ENCODE measurements at regions not wholly inside any gene's neighbourhood (a gene's known extent, or its start where the extent isn't known, plus 50 kb on each side); places are given as distances from the start of the nearest gene placed in this dataset.

DNA sequence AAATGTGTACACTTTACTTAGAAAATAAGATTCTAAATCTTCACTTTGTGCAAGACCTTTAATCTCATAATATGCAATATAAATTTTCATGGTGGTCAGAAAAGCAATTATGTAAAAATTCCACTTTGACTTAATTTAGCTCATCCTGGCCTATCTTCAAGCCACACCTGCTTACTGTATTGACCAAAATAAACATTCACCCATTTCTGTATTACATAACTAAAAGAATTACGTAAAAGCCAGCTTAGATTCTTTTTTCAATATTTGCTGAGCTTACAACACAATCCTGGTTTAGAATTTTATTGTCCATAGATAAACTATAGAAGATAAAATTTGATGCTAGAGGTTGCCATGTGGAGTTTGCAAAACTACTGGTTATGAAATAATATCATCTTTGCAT, 172.9 kb upstream of the GRM3 start:
- H3K79me2 ChIP-seq (ENCODE audit: insufficient read depth, low read length) = no peaks in the 10 kb centered on the region
- no peaks in the 10 kb centered on the region for H3F3A ChIP-seq (ENCODE audit: low read depth)
- TF ChIP-seq EZH2phosphoT487 (IDR thresholded peaks at IDR 0.05; ENCODE audit: borderline replicate concordance) = no peak
- TF ChIP-seq, protein P1, sequence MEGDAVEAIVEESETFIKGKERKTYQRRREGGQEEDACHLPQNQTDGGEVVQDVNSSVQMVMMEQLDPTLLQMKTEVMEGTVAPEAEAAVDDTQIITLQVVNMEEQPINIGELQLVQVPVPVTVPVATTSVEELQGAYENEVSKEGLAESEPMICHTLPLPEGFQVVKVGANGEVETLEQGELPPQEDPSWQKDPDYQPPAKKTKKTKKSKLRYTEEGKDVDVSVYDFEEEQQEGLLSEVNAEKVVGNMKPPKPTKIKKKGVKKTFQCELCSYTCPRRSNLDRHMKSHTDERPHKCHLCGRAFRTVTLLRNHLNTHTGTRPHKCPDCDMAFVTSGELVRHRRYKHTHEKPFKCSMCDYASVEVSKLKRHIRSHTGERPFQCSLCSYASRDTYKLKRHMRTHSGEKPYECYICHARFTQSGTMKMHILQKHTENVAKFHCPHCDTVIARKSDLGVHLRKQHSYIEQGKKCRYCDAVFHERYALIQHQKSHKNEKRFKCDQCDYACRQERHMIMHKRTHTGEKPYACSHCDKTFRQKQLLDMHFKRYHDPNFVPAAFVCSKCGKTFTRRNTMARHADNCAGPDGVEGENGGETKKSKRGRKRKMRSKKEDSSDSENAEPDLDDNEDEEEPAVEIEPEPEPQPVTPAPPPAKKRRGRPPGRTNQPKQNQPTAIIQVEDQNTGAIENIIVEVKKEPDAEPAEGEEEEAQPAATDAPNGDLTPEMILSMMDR (conservative IDR thresholded peaks at IDR 0.05; ENCODE audit: low read length) = no peak
- H2AFZ ChIP-seq (ENCODE audit: low read length) = no peak overlapping the region; the same call in 1 of the 2 replicates
- H3K9me3 ChIP-seq (ENCODE audit: insufficient read depth, low read depth, low read length) = no peaks in the 10 kb centered on the region
- no peaks in the 10 kb centered on the region for H3K36me3 ChIP-seq (ENCODE audit: insufficient read depth, low read length)
- no peaks in the 10 kb centered on the region for H3K4me1 ChIP-seq (ENCODE audit: insufficient read depth, low read length, poor library complexity, severe bottlenecking)
- H3K9ac ChIP-seq (ENCODE audit: low read depth, low read length, poor library complexity, severe bottlenecking) = no peak overlapping the region
- H3K4me3 ChIP-seq (ENCODE audit: low read length, poor library complexity, severe bottlenecking) = no peak overlapping the region
- H3K9me2 ChIP-seq (replicated peaks; ENCODE audit: low read depth, low read length) = no peaks in the 10 kb centered on the region
- H4K20me1 ChIP-seq (ENCODE audit: insufficient read depth, low read length, poor library complexity, severe bottlenecking) = no peaks in the 10 kb centered on the region
- no peak overlapping the region for H3K4me2 ChIP-seq (ENCODE audit: low read depth, low read length, poor library complexity, severe bottlenecking)
- H3K27me3 ChIP-seq (ENCODE audit: insufficient read depth, low read length, poor library complexity, severe bottlenecking) = no peaks in the 10 kb centered on the region

GRCh38 chr7:86469680-86470295, 173.9 kb upstream of the GRM3 start:
- H3K4me3 ChIP-seq (ENCODE audit: low read length, poor library complexity, severe bottlenecking) = no peak overlapping the region
- H3K9me2 ChIP-seq (replicated peaks; ENCODE audit: low read depth, low read length) = no peaks in the 10 kb centered on the region
- no peaks in the 10 kb centered on the region for H4K20me1 ChIP-seq (ENCODE audit: insufficient read depth, low read length, poor library complexity, severe bottlenecking)
- H3K9me3 ChIP-seq (ENCODE audit: insufficient read depth, low read depth, low read length) = no peaks in the 10 kb centered on the region
- no peak for TF ChIP-seq EZH2phosphoT487 (IDR thresholded peaks at IDR 0.05; ENCODE audit: borderline replicate concordance)
- TF ChIP-seq, protein P1 (conservative IDR thresholded peaks at IDR 0.05; ENCODE audit: low read length) = peak; percentile 89
- H3K79me2 ChIP-seq (ENCODE audit: insufficient read depth, low read length) = no peaks in the 10 kb centered on the region
- H3K9ac ChIP-seq (ENCODE audit: low read depth, low read length, poor library complexity, severe bottlenecking) = no peak overlapping the region
- no peaks in the 10 kb centered on the region for H3K36me3 ChIP-seq (ENCODE audit: insufficient read depth, low read length)
- H3K4me1 ChIP-seq (ENCODE audit: insufficient read depth, low read length, poor library complexity, severe bottlenecking) = no peaks in the 10 kb centered on the region
- no peaks in the 10 kb centered on the region for H3F3A ChIP-seq (ENCODE audit: low read depth)
- H3K27me3 ChIP-seq (ENCODE audit: insufficient read depth, low read length, poor library complexity, severe bottlenecking) = no peaks in the 10 kb centered on the region
- no peak overlapping the region for H3K4me2 ChIP-seq (ENCODE audit: low read depth, low read length, poor library complexity, severe bottlenecking)
- peak overlapping the region; percentile 42; the same call in 1 of the 2 replicates for H2AFZ ChIP-seq (ENCODE audit: low read length)

- no peak overlapping the region for H2AFZ ChIP-seq (ENCODE audit: low read length)
- no peaks in the 10 kb centered on the region for H3K79me2 ChIP-seq (ENCODE audit: insufficient read depth, low read length)
These were observed 189.0 kb upstream of the GRM3 start for GRCh38 chr7:86454753-86455152.

More at GRCh38 chr7:86454753-86455152, 189.0 kb upstream of the GRM3 start:
- Histone ChIP-seq H3K9me3 (ENCODE audit: insufficient read depth, low read depth, low read length) (no peaks in the 10 kb centered on the region), H3K9ac (ENCODE audit: low read depth, low read length, poor library complexity, severe bottlenecking) (no peak overlapping the region), H3K9me2 (replicated peaks; ENCODE audit: low read depth, low read length) (no peaks in the 10 kb centered on the region), H3F3A (ENCODE audit: low read depth) (no peaks in the 10 kb centered on the region), H3K36me3 (ENCODE audit: insufficient read depth, low read length) (no peaks in the 10 kb centered on the region), H3K27me3 (ENCODE audit: insufficient read depth, low read length, poor library complexity, severe bottlenecking) (no peaks in the 10 kb centered on the region), H3K4me2 (ENCODE audit: low read depth, low read length, poor library complexity, severe bottlenecking) (no peak overlapping the region), H3K4me3 (ENCODE audit: low read length, poor library complexity, severe bottlenecking) (no peak overlapping the region), H3K4me1 (ENCODE audit: insufficient read depth, low read length, poor library complexity, severe bottlenecking) (no peaks in the 10 kb centered on the region), H4K20me1 (ENCODE audit: insufficient read depth, low read length, poor library complexity, severe bottlenecking) (no peaks in the 10 kb centered on the region)
- TF ChIP-seq, protein P1 (conservative IDR thresholded peaks at IDR 0.05; ENCODE audit: low read length) = no peak
- TF ChIP-seq EZH2phosphoT487 (IDR thresholded peaks at IDR 0.05; ENCODE audit: borderline replicate concordance) = no peak

All from Loucy (cell line).